GM12864 (cell line): ENCODE measurements at regions not wholly inside any gene's neighbourhood (a gene's known extent, or its start where the extent isn't known, plus 50 kb on each side); places are given as distances from the start of the nearest gene placed in this dataset.

Experiments used
- DNase-seq: peaks from one replicate; pipeline ENCODE4 v3.0.0-alpha.2; 2011; ENCODE audit warnings: low read depth
- H3K4me3 ChIP-seq: 2 replicates; pipeline ENCODE4 v1.5.1; 2011; ENCODE audit warnings: mild to moderate bottlenecking, low read depth, low read length, control low read depth
- TF ChIP-seq, protein P1 (sequence below): IDR thresholded peaks from 2 replicates; pipeline ENCODE4 v1.5.1; 2011; ENCODE audit warnings: low read depth, mild to moderate bottlenecking, moderate library complexity, low read length, control low read depth, inconsistent platforms; ENCODE audit errors: missing control alignments

DNA sequence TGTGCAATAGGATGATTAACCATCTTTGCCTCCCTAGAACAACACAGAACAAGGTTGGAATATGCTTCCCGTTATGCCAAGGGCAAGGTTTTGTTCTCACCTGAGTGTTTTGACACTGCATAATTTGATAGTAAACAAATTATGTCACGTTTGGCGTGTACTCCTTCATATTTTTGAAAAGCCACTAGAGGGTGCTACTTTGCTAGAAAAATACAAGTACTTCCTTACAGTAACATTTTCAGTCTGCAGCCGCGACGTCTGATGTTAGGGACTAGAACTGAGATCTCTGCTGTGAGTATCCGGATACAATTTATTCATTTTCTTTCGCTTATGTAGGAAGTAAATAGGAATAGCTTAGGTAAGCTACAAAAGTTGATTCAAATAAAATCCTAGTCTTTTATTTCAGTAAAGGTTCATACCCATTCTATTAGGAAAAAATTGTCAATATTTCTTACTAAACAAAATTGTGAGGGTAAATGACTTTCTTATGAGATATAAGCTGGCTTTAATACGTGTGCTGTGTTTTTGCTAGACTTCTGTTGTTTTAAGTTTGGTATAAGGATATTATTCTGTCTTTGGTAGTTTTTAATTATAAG is 181.1 kb upstream of the WDFY3 start:
- TF ChIP-seq, protein P1, sequence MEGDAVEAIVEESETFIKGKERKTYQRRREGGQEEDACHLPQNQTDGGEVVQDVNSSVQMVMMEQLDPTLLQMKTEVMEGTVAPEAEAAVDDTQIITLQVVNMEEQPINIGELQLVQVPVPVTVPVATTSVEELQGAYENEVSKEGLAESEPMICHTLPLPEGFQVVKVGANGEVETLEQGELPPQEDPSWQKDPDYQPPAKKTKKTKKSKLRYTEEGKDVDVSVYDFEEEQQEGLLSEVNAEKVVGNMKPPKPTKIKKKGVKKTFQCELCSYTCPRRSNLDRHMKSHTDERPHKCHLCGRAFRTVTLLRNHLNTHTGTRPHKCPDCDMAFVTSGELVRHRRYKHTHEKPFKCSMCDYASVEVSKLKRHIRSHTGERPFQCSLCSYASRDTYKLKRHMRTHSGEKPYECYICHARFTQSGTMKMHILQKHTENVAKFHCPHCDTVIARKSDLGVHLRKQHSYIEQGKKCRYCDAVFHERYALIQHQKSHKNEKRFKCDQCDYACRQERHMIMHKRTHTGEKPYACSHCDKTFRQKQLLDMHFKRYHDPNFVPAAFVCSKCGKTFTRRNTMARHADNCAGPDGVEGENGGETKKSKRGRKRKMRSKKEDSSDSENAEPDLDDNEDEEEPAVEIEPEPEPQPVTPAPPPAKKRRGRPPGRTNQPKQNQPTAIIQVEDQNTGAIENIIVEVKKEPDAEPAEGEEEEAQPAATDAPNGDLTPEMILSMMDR = peak; percentile 55
- peak; percentile 16 for DNase-seq
- no peak overlapping the region for H3K4me3 ChIP-seq

DNA sequence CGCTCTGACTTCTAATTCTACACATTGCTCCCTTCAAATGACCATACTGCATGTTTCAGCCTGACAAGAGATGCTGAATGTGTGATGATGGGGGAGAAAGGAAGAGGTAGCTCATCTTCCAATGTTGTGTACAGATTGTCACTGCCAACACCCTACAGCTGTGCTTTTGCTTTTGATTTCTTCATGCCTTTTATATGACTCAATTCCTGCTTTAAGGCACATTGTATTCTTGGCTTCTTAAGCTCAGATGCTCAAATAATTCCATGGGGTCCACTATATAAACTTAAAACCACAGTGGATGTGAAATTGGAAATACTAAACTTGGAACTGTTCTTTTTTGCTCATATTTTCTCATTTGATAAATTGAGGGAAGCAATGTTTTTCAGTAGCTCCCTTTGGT is 183.2 kb upstream of the WDFY3 start:
- TF ChIP-seq, protein P1 = no peak
- no peak overlapping the region for H3K4me3 ChIP-seq
- DNase-seq = no peak

DNA sequence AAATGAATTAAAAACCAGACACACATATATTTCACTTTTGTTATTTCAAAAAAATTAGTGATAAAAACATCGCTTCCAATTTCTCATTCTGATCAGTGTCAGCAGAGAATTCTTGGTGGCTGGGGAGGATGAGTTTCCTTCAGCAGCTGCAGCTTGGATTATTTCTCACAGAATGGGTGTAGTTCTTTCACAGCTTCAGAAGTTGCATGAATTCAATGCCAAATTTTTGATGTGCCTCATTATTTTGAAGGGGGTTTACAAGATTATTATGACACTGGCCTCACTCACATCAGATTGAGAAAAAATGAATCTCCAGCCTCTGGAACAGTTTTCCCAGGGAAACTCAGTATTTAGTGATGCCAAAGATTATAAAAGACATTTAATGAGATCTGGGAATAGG is 184.9 kb upstream of the WDFY3 start:
- no peak overlapping the region for H3K4me3 ChIP-seq
- TF ChIP-seq, protein P1 = no peak
- no peak for DNase-seq

DNA sequence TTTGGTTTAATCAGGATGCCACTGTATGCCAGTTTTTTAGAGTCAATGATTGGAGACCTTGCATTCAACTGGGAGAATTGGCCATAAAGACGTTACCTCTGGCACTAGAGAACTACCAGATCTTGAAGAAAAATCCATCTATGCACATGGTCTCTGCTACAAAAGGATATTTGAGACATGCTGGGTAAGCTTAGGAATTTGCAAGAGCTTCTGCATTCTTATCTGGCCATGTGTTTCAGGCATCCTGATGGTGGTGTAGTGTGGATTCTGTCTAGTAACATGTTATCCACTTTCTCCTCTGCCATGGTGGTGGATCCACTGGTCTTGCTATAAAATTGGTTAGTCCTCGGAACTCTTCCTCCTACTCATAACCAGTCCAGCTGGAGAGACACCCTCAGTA is 185.3 kb upstream of the WDFY3 start:
- DNase-seq = no peak
- TF ChIP-seq, protein P1 = no peak

DNA sequence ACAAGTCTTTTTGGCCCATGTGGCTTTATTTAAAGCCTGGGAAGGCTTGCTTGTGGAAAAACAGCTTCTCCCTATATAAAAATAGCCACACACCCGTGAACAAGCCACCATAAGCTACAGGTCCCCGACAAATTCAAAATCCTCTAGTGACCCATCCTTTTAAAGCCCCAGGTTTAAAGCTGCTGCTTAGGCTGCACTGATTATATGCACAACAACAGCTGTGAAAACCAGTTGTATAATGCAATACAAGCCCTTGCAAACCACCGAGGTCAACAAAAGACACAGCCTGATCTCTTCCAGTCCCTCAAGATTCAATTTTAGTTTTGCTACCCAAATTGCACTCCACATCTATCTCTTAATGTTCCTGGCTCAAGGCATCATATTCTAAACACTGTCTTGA is 186.0 kb upstream of the WDFY3 start:
- TF ChIP-seq, protein P1 = no peak
- DNase-seq = no peak
- no peak overlapping the region for H3K4me3 ChIP-seq

More for the DNA sequence above, 185.3 kb upstream of the WDFY3 start:
- H3K4me3 ChIP-seq = no peak overlapping the region

DNA sequence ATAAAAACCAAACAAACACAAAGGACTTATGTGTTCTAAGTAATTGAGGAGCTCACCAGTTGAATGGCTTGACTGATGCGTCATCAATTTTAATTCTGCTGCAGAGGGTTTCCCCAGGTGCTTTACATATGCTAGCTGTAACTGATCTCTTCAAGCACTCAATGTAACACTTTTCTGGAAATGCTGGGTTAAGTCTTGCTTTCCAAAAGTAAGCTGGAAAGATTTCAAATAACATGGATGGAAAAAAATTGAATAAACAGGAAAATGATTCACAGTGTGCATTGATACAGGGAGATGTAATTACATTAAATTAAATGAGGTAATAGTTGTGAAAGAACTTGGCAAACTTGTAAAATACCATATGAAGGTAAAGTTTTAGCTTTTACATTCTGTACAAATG is 186.7 kb upstream of the WDFY3 start:
- no peak for DNase-seq
- TF ChIP-seq, protein P1 = no peak
- H3K4me3 ChIP-seq = no peak overlapping the region

DNA sequence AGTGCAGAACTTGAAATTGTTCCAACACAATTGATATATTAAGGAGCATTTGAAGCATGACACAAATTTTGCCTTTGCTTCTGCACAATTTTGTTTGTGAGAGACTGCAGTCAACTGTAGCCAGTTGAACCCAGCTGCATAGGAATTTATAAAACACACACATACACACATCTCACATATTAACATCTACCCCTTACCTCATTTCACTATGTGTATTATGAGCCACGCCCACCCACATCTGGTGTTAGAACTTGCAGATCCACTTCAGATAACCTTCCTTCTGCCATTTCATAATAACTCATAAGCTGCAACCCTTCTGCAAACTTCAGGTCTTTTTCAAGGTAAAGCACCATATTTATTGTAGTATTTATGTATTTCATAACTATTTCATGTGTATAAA is 188.1 kb upstream of the WDFY3 start:
- no peak overlapping the region for H3K4me3 ChIP-seq
- no peak for DNase-seq
- TF ChIP-seq, protein P1 = no peak
